NB4 (cell line): ENCODE measurements at regions not wholly inside any gene's neighbourhood (a gene's known extent, or its start where the extent isn't known, plus 50 kb on each side); places are given as distances from the start of the nearest gene placed in this dataset.
"Not testable (repeated sequence)": the region's sequence is repeated elsewhere in the genome, so short reads cannot be mapped to it uniquely, and the experiment has no call there.

Experiments used
- POLR2A ChIP-seq: IDR thresholded peaks from 2 replicates; pipeline ENCODE4 v1.6.1; 2011; ENCODE audit warnings: mild to moderate bottlenecking; ENCODE audit not compliant: insufficient read length; ENCODE audit errors: extremely low read depth
- TF ChIP-seq, protein P1 (sequence below): IDR thresholded peaks from one replicate; pipeline ENCODE4 v1.5.1; 2012; ENCODE audit warnings: low read depth, low read length

DNA sequence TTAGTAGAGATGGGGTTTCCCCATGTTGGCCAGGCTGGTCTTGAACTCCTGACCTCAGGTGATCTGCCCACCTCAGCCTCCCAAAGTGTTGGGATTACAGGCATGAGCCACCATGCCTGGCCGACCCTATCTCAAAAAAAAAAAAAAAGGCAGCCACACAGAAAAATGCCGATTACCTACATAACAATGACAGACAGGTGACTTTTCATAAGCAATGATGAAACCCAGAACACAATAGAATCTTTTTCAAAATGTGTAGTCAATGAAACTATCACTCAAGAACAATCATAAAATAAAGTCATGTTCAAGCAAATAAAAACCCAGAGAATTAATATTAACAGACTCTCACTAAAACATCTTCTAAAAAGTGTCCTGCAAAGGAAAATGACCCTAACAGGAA lies 135.6 kb upstream of the MVB12B start:
- TF ChIP-seq, protein P1, sequence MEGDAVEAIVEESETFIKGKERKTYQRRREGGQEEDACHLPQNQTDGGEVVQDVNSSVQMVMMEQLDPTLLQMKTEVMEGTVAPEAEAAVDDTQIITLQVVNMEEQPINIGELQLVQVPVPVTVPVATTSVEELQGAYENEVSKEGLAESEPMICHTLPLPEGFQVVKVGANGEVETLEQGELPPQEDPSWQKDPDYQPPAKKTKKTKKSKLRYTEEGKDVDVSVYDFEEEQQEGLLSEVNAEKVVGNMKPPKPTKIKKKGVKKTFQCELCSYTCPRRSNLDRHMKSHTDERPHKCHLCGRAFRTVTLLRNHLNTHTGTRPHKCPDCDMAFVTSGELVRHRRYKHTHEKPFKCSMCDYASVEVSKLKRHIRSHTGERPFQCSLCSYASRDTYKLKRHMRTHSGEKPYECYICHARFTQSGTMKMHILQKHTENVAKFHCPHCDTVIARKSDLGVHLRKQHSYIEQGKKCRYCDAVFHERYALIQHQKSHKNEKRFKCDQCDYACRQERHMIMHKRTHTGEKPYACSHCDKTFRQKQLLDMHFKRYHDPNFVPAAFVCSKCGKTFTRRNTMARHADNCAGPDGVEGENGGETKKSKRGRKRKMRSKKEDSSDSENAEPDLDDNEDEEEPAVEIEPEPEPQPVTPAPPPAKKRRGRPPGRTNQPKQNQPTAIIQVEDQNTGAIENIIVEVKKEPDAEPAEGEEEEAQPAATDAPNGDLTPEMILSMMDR: not testable (repeated sequence)
- TF ChIP-seq POLR2A: not testable (repeated sequence)
